NCI-H1694 (cell line): ENCODE measurements at regions not wholly inside any gene's neighbourhood (a gene's known extent, or its start where the extent isn't known, plus 50 kb on each side); places are given as distances from the start of the nearest gene placed in this dataset.
"Not testable (repeated sequence)": the region's sequence is repeated elsewhere in the genome, so short reads cannot be mapped to it uniquely, and the experiment has no call there.

Experiments
- DNase-seq: peaks from one replicate; lab custom pipeline; 2025; lab: John Stamatoyannopoulos, UW

GRCh38 chr3:81910244-81910852 is 148.9 kb upstream of the GBE1 start:
- DNase-seq: no peak

GRCh38 chr3:81909796-81910195 is 148.4 kb upstream of the GBE1 start:
- DNase-seq: no peak

- DNase-seq: no peak
Observed at GRCh38 chr3:81908561-81908960, 147.1 kb upstream of the GBE1 start.

- no peak for DNase-seq
Observed at GRCh38 chr3:81898336-81898735, 136.9 kb upstream of the GBE1 start.

GRCh38 chr3:81894598-81894997 is 133.2 kb upstream of the GBE1 start:
- no peak for DNase-seq

- DNase-seq: no peak
Observed at GRCh38 chr3:81891055-81891895, 129.8 kb upstream of the GBE1 start.

GRCh38 chr3:81888914-81889557 is 127.6 kb upstream of the GBE1 start:
- no peak for DNase-seq

- DNase-seq: no peak
Observed at GRCh38 chr3:81887448-81887847, 126.0 kb upstream of the GBE1 start.

GRCh38 chr3:81886081-81886480 is 124.6 kb upstream of the GBE1 start:
- DNase-seq: no peak

- DNase-seq: no peak
Observed at GRCh38 chr3:81884791-81885190, 123.3 kb upstream of the GBE1 start.

- no peak for DNase-seq
Observed at GRCh38 chr3:81876826-81877225, 115.4 kb upstream of the GBE1 start.

GRCh38 chr3:81874738-81875137 is 113.3 kb upstream of the GBE1 start:
- DNase-seq: no peak

GRCh38 chr3:81872566-81872965 is 111.1 kb upstream of the GBE1 start:
- DNase-seq: no peak

GRCh38 chr3:81871358-81872155 is 110.1 kb upstream of the GBE1 start:
- DNase-seq: no peak

GRCh38 chr3:81869382-81869781 is 107.9 kb upstream of the GBE1 start:
- no peak for DNase-seq

GRCh38 chr3:81868597-81868996 is 107.2 kb upstream of the GBE1 start:
- DNase-seq: no peak

GRCh38 chr3:81867875-81868274 is 106.4 kb upstream of the GBE1 start:
- no peak for DNase-seq

- DNase-seq: not testable (repeated sequence)
Observed at GRCh38 chr3:81865164-81865563, 103.7 kb upstream of the GBE1 start.

GRCh38 chr3:81864272-81864671 is 102.8 kb upstream of the GBE1 start:
- DNase-seq: no peak

- no peak for DNase-seq
Observed at GRCh38 chr3:81863756-81864155, 102.3 kb upstream of the GBE1 start.

GRCh38 chr3:81861593-81861992 is 100.1 kb upstream of the GBE1 start:
- DNase-seq: no peak

- no peak for DNase-seq
Observed at GRCh38 chr3:81859524-81859923, 98.1 kb upstream of the GBE1 start.
